Caco-2 (cell line): ENCODE measurements at regions not wholly inside any gene's neighbourhood (a gene's known extent, or its start where the extent isn't known, plus 50 kb on each side); places are given as distances from the start of the nearest gene placed in this dataset.

ENCODE experiments used
- BruUV-seq: library from RNA; stranded (reverse); fragments of 400-500 nt; replicated peaks from 2 replicates; lab custom pipeline; 2021; lab: Mats Ljungman, UMichigan
- CTCF ChIA-PET: fragments of 300-600 bp; sonication (Branson Sonifier 250); formaldehyde crosslinking; loops from one replicate; lab custom pipeline; 2022; ENCODE audit warnings: antibody characterized with exemption; lab: Charles Lee
- POLR2A ChIA-PET: fragments of 300-600 bp; sonication (Branson Sonifier 250); formaldehyde crosslinking; loops from one replicate; lab custom pipeline; 2022; ENCODE audit warnings: antibody characterized with exemption; lab: Charles Lee
- DNase-seq, 2 experiments: peaks; one replicate each; pipeline versions ENCODE4 v3.0.0 to v3.0.0-alpha.2; 2020 to 2022
- H3K27me3 ChIP-seq: replicated peaks from 2 replicates; pipeline ENCODE4 v1.6.0; 2011; ENCODE audit warnings: low read length; ENCODE audit not compliant: control insufficient read depth, insufficient read depth
- H3K36me3 ChIP-seq: 2 replicates; pipeline ENCODE4 v1.5.1; 2011; ENCODE audit warnings: low read length; ENCODE audit not compliant: control insufficient read depth, insufficient read depth
- H3K4me1 ChIP-seq: fragments of 250-450 bp; sonication (Bioruptor Pico); 2 replicates; pipeline ENCODE4 v1.5.1; 2020; ENCODE audit warnings: mild to moderate bottlenecking
- H3K4me3 ChIP-seq: 2 replicates; pipeline ENCODE4 v1.5.1; 2011; ENCODE audit warnings: low read depth, mild to moderate bottlenecking, control low read depth, low read length
- H3K9me3 ChIP-seq: fragments of 250-450 bp; sonication (Bioruptor Pico); 2 replicates; pipeline ENCODE4 v1.5.1; 2020; ENCODE audit warnings: mild to moderate bottlenecking, moderate library complexity
- H3K27ac Mint-ChIP-seq: one replicate; pipeline ENCODE4 v1.8.0; 2022; ENCODE audit warnings: mixed read lengths; ENCODE audit not compliant: unreplicated experiment
- H3K27me3 Mint-ChIP-seq: one replicate; pipeline ENCODE4 v1.8.0; 2022; ENCODE audit warnings: mixed read lengths; ENCODE audit not compliant: insufficient read depth, unreplicated experiment
- H3K36me3 Mint-ChIP-seq: one replicate; pipeline ENCODE4 v1.8.0; 2022; ENCODE audit warnings: mild to moderate bottlenecking, mixed read lengths; ENCODE audit not compliant: insufficient read depth, unreplicated experiment
- H3K4me1 Mint-ChIP-seq: one replicate; pipeline ENCODE4 v1.8.0; 2022; ENCODE audit warnings: low read depth, mixed read lengths; ENCODE audit not compliant: unreplicated experiment
- H3K4me3 Mint-ChIP-seq: one replicate; pipeline ENCODE4 v1.8.0; 2022; ENCODE audit warnings: mild to moderate bottlenecking, moderate library complexity, mixed read lengths; ENCODE audit not compliant: unreplicated experiment
- H3K9me3 Mint-ChIP-seq: one replicate; pipeline ENCODE4 v1.8.0; 2022; ENCODE audit warnings: mixed read lengths; ENCODE audit not compliant: unreplicated experiment
- intact Hi-C: fragments of 100-400 bp; cut with micrococcal nuclease; formaldehyde crosslinking; loops from one replicate; pipeline ENCODE4 v1.10.0; 2022; ENCODE audit not compliant: unreplicated experiment
- TF ChIP-seq, protein P1 (sequence below), 2 experiments: fragments of 200-600 bp in 1 of 2; IDR thresholded peaks; 1 replicate in 1 of 2; 2 replicates in 1 of 2; pipeline versions ENCODE4 v1.5.1 to v1.8.0; 2011 to 2022; ENCODE audit warnings: antibody characterized with exemption in 1 of 2, control low read depth in 1 of 2, inconsistent platforms in 1 of 2, low read depth in 1 of 2, low read length in 1 of 2, mild to moderate bottlenecking in 1 of 2, moderate library complexity in 1 of 2; ENCODE audit not compliant: insufficient read depth in 1 of 2, severe bottlenecking in 1 of 2, unreplicated experiment in 1 of 2

DNA sequence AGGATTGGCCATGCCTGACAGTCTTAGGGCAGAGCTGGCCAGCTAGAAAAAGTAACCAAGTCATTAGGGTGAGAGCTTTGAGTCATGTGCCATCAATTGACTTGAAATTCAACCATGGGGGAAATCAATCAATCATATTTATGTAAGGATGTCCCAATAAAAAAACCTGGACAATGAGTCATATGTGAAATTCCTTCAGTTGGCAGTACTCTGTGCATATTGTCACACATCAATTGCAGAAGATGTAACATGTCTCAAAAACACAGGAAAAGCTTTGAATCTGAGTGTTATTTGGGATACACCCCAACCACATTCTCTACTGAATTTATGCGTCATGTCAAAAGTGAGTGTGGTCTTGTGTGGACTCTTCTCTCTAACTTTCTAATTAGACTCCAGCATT, 1004.1 kb upstream of the NRXN1 start:
- intact Hi-C loops = no loop called here
- Histone ChIP-seq H3K27me3 (no peaks in the 10 kb centered on the region), H3K36me3 (no peaks in the 10 kb centered on the region), H3K9me3 (no peaks in the 10 kb centered on the region), H3K4me3 (no peak overlapping the region), H3K4me1 (peaks cover 17% of the 10 kb centered on the region)
- ChIA-PET CTCF (no interaction called here), POLR2A (no interaction called here)
- Mint-ChIP-seq H3K9me3 (no peaks in the 10 kb centered on the region), H3K4me3 (no peak overlapping the region), H3K27ac (no peak overlapping the region), H3K36me3 (no peaks in the 10 kb centered on the region), H3K4me1 (peaks cover 16% of the 10 kb centered on the region), H3K27me3 (no peaks in the 10 kb centered on the region)
- no peak for DNase-seq
- no TSS peak for BruUV-seq
- TF ChIP-seq, protein P1, sequence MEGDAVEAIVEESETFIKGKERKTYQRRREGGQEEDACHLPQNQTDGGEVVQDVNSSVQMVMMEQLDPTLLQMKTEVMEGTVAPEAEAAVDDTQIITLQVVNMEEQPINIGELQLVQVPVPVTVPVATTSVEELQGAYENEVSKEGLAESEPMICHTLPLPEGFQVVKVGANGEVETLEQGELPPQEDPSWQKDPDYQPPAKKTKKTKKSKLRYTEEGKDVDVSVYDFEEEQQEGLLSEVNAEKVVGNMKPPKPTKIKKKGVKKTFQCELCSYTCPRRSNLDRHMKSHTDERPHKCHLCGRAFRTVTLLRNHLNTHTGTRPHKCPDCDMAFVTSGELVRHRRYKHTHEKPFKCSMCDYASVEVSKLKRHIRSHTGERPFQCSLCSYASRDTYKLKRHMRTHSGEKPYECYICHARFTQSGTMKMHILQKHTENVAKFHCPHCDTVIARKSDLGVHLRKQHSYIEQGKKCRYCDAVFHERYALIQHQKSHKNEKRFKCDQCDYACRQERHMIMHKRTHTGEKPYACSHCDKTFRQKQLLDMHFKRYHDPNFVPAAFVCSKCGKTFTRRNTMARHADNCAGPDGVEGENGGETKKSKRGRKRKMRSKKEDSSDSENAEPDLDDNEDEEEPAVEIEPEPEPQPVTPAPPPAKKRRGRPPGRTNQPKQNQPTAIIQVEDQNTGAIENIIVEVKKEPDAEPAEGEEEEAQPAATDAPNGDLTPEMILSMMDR (IDR thresholded peaks at IDR 0.05; ENCODE audit: insufficient read depth in 1 of 2, low read depth in 1 of 2, low read length in 1 of 2, severe bottlenecking in 1 of 2, unreplicated experiment in 1 of 2) = no peak

DNA sequence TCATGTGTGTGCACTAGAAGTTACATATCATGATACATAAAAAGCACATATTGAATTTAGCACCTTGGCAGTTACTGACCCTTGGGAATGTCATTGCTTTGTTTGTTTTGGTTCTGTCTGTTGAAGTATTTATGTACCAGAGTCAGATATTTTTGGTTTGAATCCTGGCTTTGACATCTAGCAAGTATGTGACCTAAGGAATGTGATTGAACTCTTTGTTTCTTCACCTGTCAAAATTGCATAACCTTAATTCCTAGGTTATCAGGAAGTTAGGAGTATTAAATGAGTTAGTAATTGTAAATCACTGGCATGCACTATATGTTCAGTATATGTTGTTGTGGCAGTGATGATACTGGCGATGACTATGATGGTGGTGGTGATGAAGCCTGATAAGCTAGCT, 1003.5 kb upstream of the NRXN1 start:
- DNase-seq = peak in 1 of 2 experiments; percentile 12
- H3K9me3 ChIP-seq = no peaks in the 10 kb centered on the region
- H3K27ac Mint-ChIP-seq = no peak overlapping the region
- no peaks in the 10 kb centered on the region for H3K36me3 Mint-ChIP-seq
- no peaks in the 10 kb centered on the region for H3K27me3 Mint-ChIP-seq
- H3K4me3 ChIP-seq = no peak overlapping the region
- BruUV-seq = no TSS peak
- H3K4me3 Mint-ChIP-seq = no peak overlapping the region
- H3K4me1 ChIP-seq = peaks cover 17% of the 10 kb centered on the region
- ChIA-PET POLR2A (no interaction called here), CTCF (no interaction called here)
- intact Hi-C loops = loop anchor here (2.0 kb wide), 1 partner anchor 157 kb away; no protein-coding TSS in a partner anchor
- H3K27me3 ChIP-seq = no peaks in the 10 kb centered on the region
- H3K9me3 Mint-ChIP-seq = no peaks in the 10 kb centered on the region
- TF ChIP-seq, protein P1 (IDR thresholded peaks at IDR 0.05; ENCODE audit: insufficient read depth in 1 of 2, low read depth in 1 of 2, low read length in 1 of 2, severe bottlenecking in 1 of 2, unreplicated experiment in 1 of 2) = no peak
- H3K4me1 Mint-ChIP-seq = peaks cover 16% of the 10 kb centered on the region
- no peaks in the 10 kb centered on the region for H3K36me3 ChIP-seq

DNA sequence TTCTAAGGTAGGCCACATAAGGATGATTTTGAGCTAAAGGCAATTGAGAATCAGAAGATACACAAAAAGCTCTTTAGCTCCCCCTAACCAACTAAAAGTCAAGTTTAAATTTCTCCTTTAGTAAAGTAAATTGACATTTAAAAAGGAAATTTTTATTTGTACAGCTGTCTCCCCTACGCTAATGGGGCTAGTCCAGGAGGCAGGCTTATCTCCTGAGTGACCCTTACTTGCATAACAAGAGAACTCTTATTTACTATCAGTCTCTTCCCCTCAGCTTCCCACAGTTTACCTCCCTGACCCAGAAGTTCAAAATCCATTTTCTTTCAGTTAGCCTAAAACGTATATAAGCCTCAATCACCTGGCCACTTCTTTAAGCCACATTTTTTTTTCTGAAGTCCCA, 1002.8 kb upstream of the NRXN1 start:
- intact Hi-C loops = loop anchor here (2.0 kb wide), 1 partner anchor 158 kb away; no protein-coding TSS in a partner anchor
- ChIA-PET POLR2A (no interaction called here), CTCF (no interaction called here)
- H3K36me3 ChIP-seq = no peaks in the 10 kb centered on the region
- Mint-ChIP-seq H3K9me3 (no peaks in the 10 kb centered on the region), H3K36me3 (no peaks in the 10 kb centered on the region), H3K27ac (no peak overlapping the region), H3K4me1 (peaks cover 16% of the 10 kb centered on the region), H3K27me3 (no peaks in the 10 kb centered on the region), H3K4me3 (no peak overlapping the region)
- no peaks in the 10 kb centered on the region for H3K27me3 ChIP-seq
- no TSS peak for BruUV-seq
- TF ChIP-seq, protein P1 (IDR thresholded peaks at IDR 0.05; ENCODE audit: insufficient read depth in 1 of 2, low read depth in 1 of 2, low read length in 1 of 2, severe bottlenecking in 1 of 2, unreplicated experiment in 1 of 2) = no peak
- no peak overlapping the region for H3K4me3 ChIP-seq
- no peak for DNase-seq
- H3K9me3 ChIP-seq = no peaks in the 10 kb centered on the region
- H3K4me1 ChIP-seq = peaks cover 17% of the 10 kb centered on the region
